ENCODE measurements at regions not wholly inside any gene's neighbourhood (a gene's known extent, or its start where the extent isn't known, plus 50 kb on each side); places are given as distances from the start of the nearest gene placed in this dataset.

- no peak for TF ChIP-seq EGR1 (IDR thresholded peaks at IDR 0.05; ENCODE audit: low read depth)
- no peak for TF ChIP-seq EZH2 (IDR thresholded peaks at IDR 0.05)
- TF ChIP-seq, protein P1, sequence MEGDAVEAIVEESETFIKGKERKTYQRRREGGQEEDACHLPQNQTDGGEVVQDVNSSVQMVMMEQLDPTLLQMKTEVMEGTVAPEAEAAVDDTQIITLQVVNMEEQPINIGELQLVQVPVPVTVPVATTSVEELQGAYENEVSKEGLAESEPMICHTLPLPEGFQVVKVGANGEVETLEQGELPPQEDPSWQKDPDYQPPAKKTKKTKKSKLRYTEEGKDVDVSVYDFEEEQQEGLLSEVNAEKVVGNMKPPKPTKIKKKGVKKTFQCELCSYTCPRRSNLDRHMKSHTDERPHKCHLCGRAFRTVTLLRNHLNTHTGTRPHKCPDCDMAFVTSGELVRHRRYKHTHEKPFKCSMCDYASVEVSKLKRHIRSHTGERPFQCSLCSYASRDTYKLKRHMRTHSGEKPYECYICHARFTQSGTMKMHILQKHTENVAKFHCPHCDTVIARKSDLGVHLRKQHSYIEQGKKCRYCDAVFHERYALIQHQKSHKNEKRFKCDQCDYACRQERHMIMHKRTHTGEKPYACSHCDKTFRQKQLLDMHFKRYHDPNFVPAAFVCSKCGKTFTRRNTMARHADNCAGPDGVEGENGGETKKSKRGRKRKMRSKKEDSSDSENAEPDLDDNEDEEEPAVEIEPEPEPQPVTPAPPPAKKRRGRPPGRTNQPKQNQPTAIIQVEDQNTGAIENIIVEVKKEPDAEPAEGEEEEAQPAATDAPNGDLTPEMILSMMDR (IDR thresholded peaks at IDR 0.05 in 2 of 3, conservative IDR thresholded peaks at IDR 0.05 in 1 of 3; ENCODE audit: borderline replicate concordance in 1 of 3, insufficient read depth in 1 of 3, low read depth in 2 of 3, low read length in 2 of 3): peak; percentile 30 to 66 (median 50); a peak in 5 of 6 replicates
- peak; percentile 54 for TF ChIP-seq FOSL1 (IDR thresholded peaks at IDR 0.05; ENCODE audit: low read depth)
- peak; percentile 45; the same call in 1 of the 2 replicates for TF ChIP-seq SP1 (IDR thresholded peaks at IDR 0.05; ENCODE audit: low read depth)
- no peak for TF ChIP-seq YY1 (IDR thresholded peaks at IDR 0.05; ENCODE audit: extremely low read depth, insufficient replicate concordance, low read depth, low read length)
- TF ChIP-seq, protein P2, sequence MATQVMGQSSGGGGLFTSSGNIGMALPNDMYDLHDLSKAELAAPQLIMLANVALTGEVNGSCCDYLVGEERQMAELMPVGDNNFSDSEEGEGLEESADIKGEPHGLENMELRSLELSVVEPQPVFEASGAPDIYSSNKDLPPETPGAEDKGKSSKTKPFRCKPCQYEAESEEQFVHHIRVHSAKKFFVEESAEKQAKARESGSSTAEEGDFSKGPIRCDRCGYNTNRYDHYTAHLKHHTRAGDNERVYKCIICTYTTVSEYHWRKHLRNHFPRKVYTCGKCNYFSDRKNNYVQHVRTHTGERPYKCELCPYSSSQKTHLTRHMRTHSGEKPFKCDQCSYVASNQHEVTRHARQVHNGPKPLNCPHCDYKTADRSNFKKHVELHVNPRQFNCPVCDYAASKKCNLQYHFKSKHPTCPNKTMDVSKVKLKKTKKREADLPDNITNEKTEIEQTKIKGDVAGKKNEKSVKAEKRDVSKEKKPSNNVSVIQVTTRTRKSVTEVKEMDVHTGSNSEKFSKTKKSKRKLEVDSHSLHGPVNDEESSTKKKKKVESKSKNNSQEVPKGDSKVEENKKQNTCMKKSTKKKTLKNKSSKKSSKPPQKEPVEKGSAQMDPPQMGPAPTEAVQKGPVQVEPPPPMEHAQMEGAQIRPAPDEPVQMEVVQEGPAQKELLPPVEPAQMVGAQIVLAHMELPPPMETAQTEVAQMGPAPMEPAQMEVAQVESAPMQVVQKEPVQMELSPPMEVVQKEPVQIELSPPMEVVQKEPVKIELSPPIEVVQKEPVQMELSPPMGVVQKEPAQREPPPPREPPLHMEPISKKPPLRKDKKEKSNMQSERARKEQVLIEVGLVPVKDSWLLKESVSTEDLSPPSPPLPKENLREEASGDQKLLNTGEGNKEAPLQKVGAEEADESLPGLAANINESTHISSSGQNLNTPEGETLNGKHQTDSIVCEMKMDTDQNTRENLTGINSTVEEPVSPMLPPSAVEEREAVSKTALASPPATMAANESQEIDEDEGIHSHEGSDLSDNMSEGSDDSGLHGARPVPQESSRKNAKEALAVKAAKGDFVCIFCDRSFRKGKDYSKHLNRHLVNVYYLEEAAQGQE (IDR thresholded peaks at IDR 0.05; ENCODE audit: low read depth): no peak
- peak; percentile 39 for TF ChIP-seq JUND (IDR thresholded peaks at IDR 0.05)
- no peak for TF ChIP-seq SIN3A (IDR thresholded peaks at IDR 0.05; ENCODE audit: low read depth)
- peak; percentile 58 for TF ChIP-seq RAD21 (IDR thresholded peaks at IDR 0.05; ENCODE audit: low read depth)
- TF ChIP-seq TCF7L2 (IDR thresholded peaks at IDR 0.05; ENCODE audit: borderline replicate concordance, extremely low read depth, insufficient read depth, insufficient read length): peak; percentile 78
- H3K9ac ChIP-seq (ENCODE audit: low read length): peak overlapping the region; percentile 48
- H4K20me1 ChIP-seq (ENCODE audit: insufficient read depth): no peaks in the 10 kb centered on the region
- no peaks in the 10 kb centered on the region for H3K9me2 ChIP-seq (ENCODE audit: insufficient read depth)
- ChIA-PET CTCF (interaction anchor here (1.0 kb wide), 1 partner anchor 11 kb away, joined by 3 read pairs; no protein-coding TSS in a partner anchor), POLR2A (interaction anchor here (1.2 kb wide), 1 partner anchor 9 kb away, joined by 3 read pairs; no protein-coding TSS in a partner anchor), RAD21 (ENCODE audit: low non-redundant PET in 1 of 2, low total read pairs in 2 of 2, uncharacterized antibody in 2 of 2, unreplicated experiment in 2 of 2) (no interaction called here)
- H3K9me3 ChIP-seq (ENCODE audit: control insufficient read depth in 1 of 2, insufficient read depth in 1 of 2, low read depth in 1 of 2, low read length in 2 of 2): no peaks in the 10 kb centered on the region
- peak; percentile 77 for ATAC-seq
- H3K4me2 ChIP-seq (ENCODE audit: low read length): peak overlapping the region; percentile 75
- no peaks in the 10 kb centered on the region; the same call in 1 of the 2 replicates for H3K27me3 ChIP-seq (ENCODE audit: insufficient read depth, low read length)
- H3K4me1 ChIP-seq (ENCODE audit: control insufficient read depth in 1 of 2, insufficient read depth in 2 of 2, low read length in 2 of 2): peaks cover 11 to 31% of the 10 kb centered on the region in 2 experiments
- no peaks in the 10 kb centered on the region for H3K36me3 ChIP-seq (ENCODE audit: control insufficient read depth in 1 of 2, insufficient read depth in 2 of 2, low read length in 2 of 2)
- H3K4me3 ChIP-seq (replicated peaks in 1 of 2; ENCODE audit: low read depth in 1 of 2, low read length in 2 of 2): peak overlapping the region; percentile 17 to 49
- H2AFZ ChIP-seq (ENCODE audit: low read depth, low read length, poor library complexity, severe bottlenecking): peak overlapping the region; percentile 78
- intact Hi-C loops (cut with micrococcal nuclease): no loop called here
- no peaks in the 10 kb centered on the region for H3K79me2 ChIP-seq (ENCODE audit: insufficient read depth, low read length)
- peak overlapping the region; percentile 22 for H3K27ac ChIP-seq (ENCODE audit: low read depth, low read length)
- no TSS peak for BruUV-seq (replicated peaks)
- DNase-seq (ENCODE audit: low read depth, low spot score): peak; percentile 38
Observed at GRCh38 chr15:70584838-70585706, 178.3 kb downstream of the UACA start.
